Muscle layer of duodenum (tissue), 2 donors: ENCODE measurements at regions not wholly inside any gene's neighbourhood (a gene's known extent, or its start where the extent isn't known, plus 50 kb on each side); places are given as distances from the start of the nearest gene placed in this dataset.

Source experiments
- H3K27ac ChIP-seq: one replicate; pipeline ENCODE4 v1.7.0; 2013; ENCODE audit warnings: mild to moderate bottlenecking, low read length
- H3K27me3 ChIP-seq: one replicate; pipeline ENCODE4 v1.7.0; 2013; ENCODE audit warnings: low read depth, mild to moderate bottlenecking, control low read depth, low read length
- H3K36me3 ChIP-seq, 2 donors: one replicate each; pipeline ENCODE4 v1.7.0; 2013; ENCODE audit warnings: low read length in 2 of 2, control low read depth in 1 of 2, mild to moderate bottlenecking in 1 of 2; ENCODE audit not compliant: insufficient read depth in 2 of 2, control insufficient read depth in 1 of 2
- H3K4me1 ChIP-seq, 2 donors: one replicate each; pipeline ENCODE4 v1.7.0; 2013; ENCODE audit warnings: low read length in 2 of 2, mild to moderate bottlenecking in 2 of 2, control low read depth in 1 of 2, moderate library complexity in 1 of 2; ENCODE audit not compliant: insufficient read depth in 2 of 2, control insufficient read depth in 1 of 2
- H3K4me3 ChIP-seq, 2 donors: one replicate each; pipeline ENCODE4 v1.7.0; 2013; ENCODE audit warnings: low read length in 2 of 2, low read depth in 1 of 2, mild to moderate bottlenecking in 1 of 2
- H3K9me3 ChIP-seq, 2 donors: one replicate each; pipeline ENCODE4 v1.7.0; 2013; ENCODE audit warnings: low read length in 2 of 2, control low read depth in 1 of 2, mild to moderate bottlenecking in 1 of 2; ENCODE audit not compliant: control insufficient read depth in 1 of 2
- donor health status: healthy.

DNA sequence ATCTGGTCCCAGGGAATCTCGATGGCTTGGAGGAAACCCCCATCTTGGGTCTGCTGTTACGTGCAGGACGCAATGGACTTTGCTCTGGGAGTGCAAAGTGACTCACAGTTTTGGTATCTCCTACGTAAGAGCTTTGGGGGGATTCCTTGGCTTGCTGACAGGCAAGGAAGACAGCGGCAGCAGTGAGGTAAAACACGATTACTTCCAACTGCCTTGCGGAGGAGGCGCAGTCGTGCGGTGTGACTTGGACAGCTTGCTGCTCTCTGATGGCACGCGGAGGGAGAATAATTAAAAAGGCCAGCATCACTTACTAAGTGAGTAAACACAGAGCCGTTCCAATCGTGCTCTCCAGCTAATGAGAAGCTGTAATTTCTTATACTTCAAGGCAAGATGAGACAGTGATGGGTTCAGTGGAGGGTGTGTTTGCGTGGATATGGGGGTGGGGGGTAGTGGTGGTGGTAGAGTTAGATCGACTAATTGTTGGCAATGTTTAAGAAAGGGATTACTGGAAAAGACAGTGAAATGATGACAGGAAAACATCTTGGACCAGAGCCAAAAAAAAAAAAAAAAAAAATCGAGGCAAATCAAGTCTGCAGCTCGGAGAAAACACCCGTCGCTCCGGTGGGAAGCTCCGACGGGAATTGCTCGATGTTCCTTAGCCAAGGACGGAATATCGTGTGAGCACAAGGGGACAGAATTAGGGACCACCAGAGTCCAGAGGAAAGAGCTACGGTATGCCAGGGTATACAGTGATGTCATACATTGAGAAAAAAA lies 184.8 kb upstream of the ZFHX3 start:
- Histone ChIP-seq H3K36me3 (no peaks in the 10 kb centered on the region), H3K4me3 (peak overlapping the region; percentile 26 to 43), H3K9me3 (no peaks in the 10 kb centered on the region), H3K27ac (peak overlapping the region; percentile 4), H3K4me1 (peaks cover 0 to 10% of the 10 kb centered on the region in 2 donors), H3K27me3 (no peaks in the 10 kb centered on the region)

DNA sequence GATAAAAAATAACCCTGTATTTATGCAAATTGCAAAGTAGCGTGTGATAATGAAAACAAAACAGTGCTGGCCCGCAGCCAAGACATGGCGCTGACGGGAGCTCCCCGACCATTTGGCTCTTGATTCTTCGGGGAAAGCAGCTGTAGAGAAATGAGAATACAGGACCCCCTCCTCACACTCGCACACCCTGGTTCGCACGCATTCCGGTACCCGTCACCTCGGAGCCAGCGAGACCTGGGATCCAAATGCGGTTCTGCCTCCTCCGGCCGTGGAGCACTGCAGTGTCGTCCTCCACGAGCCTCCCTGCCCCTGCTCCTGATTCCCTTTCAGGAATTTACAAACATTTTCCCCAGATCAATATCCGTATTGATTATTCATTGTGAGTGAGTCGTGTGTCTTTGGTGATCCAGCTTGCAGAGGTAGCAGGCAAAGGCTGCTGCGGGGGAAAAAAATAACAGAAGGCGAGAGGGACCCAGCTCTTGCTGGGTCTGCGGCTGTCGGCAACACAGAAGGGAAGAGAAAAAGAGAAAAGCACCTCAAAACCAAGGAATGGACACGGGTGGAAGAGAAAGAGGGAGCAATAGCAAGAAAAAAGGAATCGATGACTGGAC lies 184.1 kb upstream of the ZFHX3 start:
- Histone ChIP-seq H3K36me3 (no peaks in the 10 kb centered on the region), H3K27me3 (no peaks in the 10 kb centered on the region), H3K9me3 (no peaks in the 10 kb centered on the region), H3K4me1 (peaks cover 0 to 10% of the 10 kb centered on the region in 2 donors), H3K27ac (no peak overlapping the region), H3K4me3 (peak overlapping the region; percentile 26 to 43)

DNA sequence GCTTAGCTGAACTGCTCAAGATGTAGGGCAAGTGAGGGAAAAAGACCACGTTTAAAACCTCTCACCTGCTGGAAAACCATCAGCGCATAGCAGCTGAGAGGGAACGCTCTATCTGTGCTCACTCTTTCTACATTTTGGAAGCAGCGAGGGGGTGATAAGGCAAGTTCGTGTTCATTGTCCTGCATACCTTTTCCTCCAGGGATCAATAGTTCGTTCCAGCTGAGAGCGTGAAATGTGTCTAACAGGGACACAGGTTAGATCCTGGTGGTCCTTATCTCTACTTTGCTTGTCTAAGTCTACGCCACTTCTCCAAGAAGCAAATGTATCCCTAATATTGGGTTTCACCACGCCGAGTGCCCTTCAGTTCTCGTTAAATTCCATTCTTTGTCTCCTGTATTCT lies 183.5 kb upstream of the ZFHX3 start:
- H3K27ac ChIP-seq, result no peak overlapping the region

DNA sequence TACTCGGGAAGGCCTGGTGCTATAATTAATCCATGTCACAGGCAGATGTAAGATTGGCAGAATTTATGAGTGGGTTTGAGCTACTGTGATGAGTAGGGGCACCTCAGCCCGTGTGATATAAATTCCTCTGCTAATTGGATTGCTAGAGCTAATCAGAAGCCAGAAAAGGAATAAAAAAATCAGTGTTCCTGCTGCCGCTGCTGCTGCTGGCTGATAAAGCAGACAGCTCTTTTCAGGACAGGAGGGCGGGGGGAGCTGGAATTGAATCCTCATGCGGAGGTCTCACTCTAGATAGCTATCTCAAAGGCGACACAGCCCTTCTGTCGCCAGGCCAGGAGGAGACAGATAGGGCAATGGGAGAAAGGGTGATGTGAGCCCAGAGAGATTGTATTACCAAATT lies 182.7 kb upstream of the ZFHX3 start:
- peaks cover 0 to 10% of the 10 kb centered on the region in 2 donors for H3K4me1 ChIP-seq
- H3K27me3 ChIP-seq, result no peaks in the 10 kb centered on the region
- H3K4me3 ChIP-seq, result no peak overlapping the region
- no peaks in the 10 kb centered on the region for H3K9me3 ChIP-seq
- no peaks in the 10 kb centered on the region for H3K36me3 ChIP-seq
- H3K27ac ChIP-seq, result no peak overlapping the region

More for the DNA sequence above, 183.5 kb upstream of the ZFHX3 start:
- no peaks in the 10 kb centered on the region for H3K9me3 ChIP-seq
- no peak overlapping the region for H3K4me3 ChIP-seq
- H3K4me1 ChIP-seq, result peaks cover 0 to 10% of the 10 kb centered on the region in 2 donors
- no peaks in the 10 kb centered on the region for H3K27me3 ChIP-seq
- no peaks in the 10 kb centered on the region for H3K36me3 ChIP-seq

DNA sequence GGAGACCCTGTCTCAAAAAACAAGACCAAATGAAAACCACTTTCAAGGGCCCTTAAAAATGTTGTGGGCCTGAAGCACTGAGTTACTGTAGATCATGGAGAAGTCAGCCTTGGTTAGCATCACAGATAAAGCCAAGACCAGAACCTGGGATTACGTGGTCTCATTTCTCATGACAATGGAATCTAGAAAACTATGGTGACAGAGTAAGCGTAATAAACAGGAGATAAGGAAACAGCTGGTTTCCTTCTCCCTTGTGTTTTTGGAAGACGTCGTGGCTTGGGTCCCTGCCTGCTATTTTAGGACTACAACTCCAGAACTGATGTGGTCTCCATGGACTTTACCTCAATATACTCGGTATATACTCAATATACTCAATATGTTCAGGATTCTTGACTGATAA lies 180.7 kb upstream of the ZFHX3 start:
- Histone ChIP-seq H3K27me3 (no peaks in the 10 kb centered on the region), H3K36me3 (no peaks in the 10 kb centered on the region), H3K27ac (no peak overlapping the region), H3K9me3 (no peaks in the 10 kb centered on the region), H3K4me1 (peaks cover 0 to 10% of the 10 kb centered on the region in 2 donors), H3K4me3 (no peak overlapping the region)

DNA sequence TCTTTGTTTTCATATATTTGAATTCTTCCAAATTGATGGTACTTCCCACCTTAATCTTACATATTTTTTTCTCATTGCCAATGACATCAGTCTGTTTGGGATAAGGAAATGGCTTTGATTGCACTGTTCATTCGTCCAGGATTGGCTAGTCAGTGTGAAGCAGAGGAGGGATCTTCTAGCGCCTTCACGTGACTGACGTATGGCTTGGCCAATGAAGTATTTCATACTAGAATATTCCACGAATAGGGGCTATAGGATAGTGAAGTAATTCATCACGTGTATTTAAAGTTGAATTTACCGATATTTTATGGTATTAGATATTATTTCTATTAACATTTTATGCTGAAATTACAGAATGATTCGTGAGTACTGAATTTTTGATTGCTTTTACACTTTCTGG lies 178.7 kb upstream of the ZFHX3 start:
- H3K4me3 ChIP-seq, result no peak overlapping the region
- H3K36me3 ChIP-seq, result no peaks in the 10 kb centered on the region
- no peaks in the 10 kb centered on the region for H3K4me1 ChIP-seq
- no peaks in the 10 kb centered on the region for H3K9me3 ChIP-seq
- no peaks in the 10 kb centered on the region for H3K27me3 ChIP-seq
- H3K27ac ChIP-seq, result no peak overlapping the region

DNA sequence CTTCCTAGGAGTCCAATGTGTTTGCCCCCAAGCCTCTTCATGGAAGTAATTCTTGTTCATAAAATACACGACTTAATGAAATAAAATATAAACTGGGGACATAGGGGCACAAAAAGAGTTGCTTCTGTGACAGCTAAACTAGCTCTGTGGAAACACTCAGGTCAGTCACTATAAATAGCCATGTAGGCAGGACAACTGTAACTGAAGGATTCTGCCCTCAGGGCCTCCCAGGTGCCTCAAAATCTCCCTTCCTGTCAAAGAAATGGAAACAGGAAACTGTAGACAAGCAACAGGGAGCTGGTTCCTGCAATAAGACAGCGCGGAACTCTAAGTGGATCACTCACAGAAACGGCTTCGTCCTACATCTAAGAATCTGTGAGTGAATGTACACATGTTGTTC lies 178.1 kb upstream of the ZFHX3 start:
- H3K4me3 ChIP-seq, result no peak overlapping the region
- H3K27ac ChIP-seq, result no peak overlapping the region
- H3K36me3 ChIP-seq, result no peaks in the 10 kb centered on the region
- no peaks in the 10 kb centered on the region for H3K27me3 ChIP-seq
- H3K9me3 ChIP-seq, result no peaks in the 10 kb centered on the region
- no peaks in the 10 kb centered on the region for H3K4me1 ChIP-seq

DNA sequence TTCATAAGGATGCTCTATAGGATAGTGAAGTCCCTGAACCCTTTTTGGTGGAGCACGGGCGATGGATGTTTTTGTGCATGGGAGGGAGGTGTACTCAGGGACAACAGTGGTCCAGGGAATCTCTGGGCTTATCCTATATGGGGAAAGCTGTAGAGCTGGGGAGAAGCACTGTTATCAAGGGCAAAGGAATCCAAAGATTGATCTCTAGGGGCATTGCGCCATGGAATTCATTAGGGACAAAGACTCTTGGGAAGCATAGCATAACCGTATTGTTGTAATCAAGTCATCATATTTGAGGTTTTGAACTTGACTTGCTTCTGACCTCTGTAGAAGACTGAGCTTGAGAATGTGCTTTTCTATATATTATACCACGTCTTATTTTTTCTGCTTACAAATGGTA lies 172.9 kb upstream of the ZFHX3 start:
- Histone ChIP-seq H3K4me1 (no peaks in the 10 kb centered on the region), H3K27ac (no peak overlapping the region), H3K4me3 (no peak overlapping the region), H3K9me3 (no peaks in the 10 kb centered on the region), H3K27me3 (no peaks in the 10 kb centered on the region), H3K36me3 (no peaks in the 10 kb centered on the region)

DNA sequence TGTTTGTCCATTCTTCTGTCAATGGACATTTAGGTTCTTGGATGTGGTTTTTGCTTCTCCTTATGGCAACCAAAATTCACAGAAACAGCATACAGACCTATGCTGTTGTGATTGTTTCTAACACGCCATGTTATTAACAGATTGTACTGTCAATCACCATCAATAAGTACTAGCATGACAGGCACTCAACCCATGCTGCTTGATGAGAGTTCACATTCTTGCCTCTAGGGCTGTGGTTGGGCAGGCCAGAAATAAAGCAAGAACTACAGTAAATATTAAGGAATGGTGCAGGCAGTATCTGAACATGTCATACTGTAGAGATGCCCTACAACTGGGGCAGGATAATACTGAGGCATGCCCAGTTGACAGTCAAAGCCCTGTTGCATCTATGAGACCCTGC lies 171.2 kb upstream of the ZFHX3 start:
- no peaks in the 10 kb centered on the region for H3K9me3 ChIP-seq

DNA sequence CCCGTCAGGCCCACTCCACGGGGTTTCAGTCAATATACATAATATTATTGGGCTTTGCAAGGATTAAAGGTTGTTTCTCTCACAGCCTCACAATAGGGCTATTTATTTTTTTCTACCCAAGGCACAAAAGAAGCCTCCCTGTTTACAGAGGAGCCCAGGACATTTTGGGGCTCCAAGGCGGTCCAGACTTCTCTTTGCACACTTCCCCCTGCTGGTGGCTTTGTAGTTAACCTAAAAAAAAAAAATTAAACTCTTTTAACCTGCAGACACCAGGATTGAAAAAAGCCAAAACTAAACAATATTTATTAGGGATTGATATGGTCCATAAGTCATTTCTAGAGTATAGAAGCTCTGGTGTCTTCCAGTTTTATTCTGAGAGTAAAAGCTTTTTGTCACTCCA lies 169.7 kb upstream of the ZFHX3 start:
- Histone ChIP-seq H3K4me1 (no peaks in the 10 kb centered on the region), H3K9me3 (no peaks in the 10 kb centered on the region), H3K27me3 (no peaks in the 10 kb centered on the region), H3K27ac (no peak overlapping the region), H3K4me3 (no peak overlapping the region), H3K36me3 (peaks cover 0 to 3% of the 10 kb centered on the region in 2 donors)

More for the DNA sequence above, 171.2 kb upstream of the ZFHX3 start:
- H3K27ac ChIP-seq, result no peak overlapping the region
- peaks cover 0 to 3% of the 10 kb centered on the region in 2 donors for H3K36me3 ChIP-seq
- H3K4me1 ChIP-seq, result no peaks in the 10 kb centered on the region
- H3K4me3 ChIP-seq, result no peak overlapping the region
- H3K27me3 ChIP-seq, result no peaks in the 10 kb centered on the region

DNA sequence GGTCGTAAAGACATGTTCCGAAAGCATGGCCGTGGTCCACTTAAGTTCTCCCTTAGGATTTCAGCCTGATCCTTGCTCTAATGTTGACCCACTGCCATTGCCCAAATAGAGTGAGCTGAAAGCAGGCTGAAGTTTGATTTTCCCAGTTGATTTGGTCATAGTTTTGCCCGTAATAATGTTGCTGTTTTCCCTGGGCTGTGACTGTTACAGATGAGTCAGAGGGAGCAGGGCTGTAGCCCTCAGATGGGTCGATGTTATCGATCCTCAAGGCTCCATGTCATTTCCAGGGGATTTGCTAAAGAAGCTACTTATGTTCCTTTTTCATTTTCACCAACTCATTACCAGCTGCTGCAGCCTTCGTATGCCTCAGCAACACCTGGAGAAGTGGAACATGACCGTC lies 169.0 kb upstream of the ZFHX3 start:
- no peak overlapping the region for H3K4me3 ChIP-seq
- no peaks in the 10 kb centered on the region for H3K27me3 ChIP-seq
- no peaks in the 10 kb centered on the region for H3K9me3 ChIP-seq
- no peak overlapping the region for H3K27ac ChIP-seq
- no peaks in the 10 kb centered on the region for H3K4me1 ChIP-seq
- peaks cover 0 to 3% of the 10 kb centered on the region in 2 donors for H3K36me3 ChIP-seq
